B cell (primary cell): ENCODE measurements at regions not wholly inside any gene's neighbourhood (a gene's known extent, or its start where the extent isn't known, plus 50 kb on each side); places are given as distances from the start of the nearest gene placed in this dataset.

Source experiments
- ATAC-seq: fragments of 200-7000 bp; cut with Tn5 transposase; one replicate; pipeline ENCODE4 v1.10.0; 2021; ENCODE audit warnings: low read depth, mild to moderate bottlenecking, moderate number of reproducible peaks, moderate library complexity
- CTCF ChIA-PET: fragments of 350-600 bp; sonication (Branson Sonifier 250); formaldehyde crosslinking; loops from one replicate; lab custom pipeline; 2021; ENCODE audit warnings: antibody characterized with exemption, inconsistent platforms; lab: Charles Lee
- POLR2A ChIA-PET: fragments of 350-600 bp; sonication (Branson Sonifier 250); formaldehyde crosslinking; loops from one replicate; lab custom pipeline; 2021; ENCODE audit warnings: antibody characterized with exemption; lab: Charles Lee
- DNase-seq: peaks from one replicate; pipeline ENCODE4 v3.0.0; 2013
- H2AFZ ChIP-seq: 2 replicates; pipeline ENCODE4 v1.6.1; 2012; ENCODE audit warnings: mild to moderate bottlenecking, low read depth, low read length; ENCODE audit not compliant: insufficient read depth, poor library complexity, severe bottlenecking
- H3K27ac ChIP-seq, 2 donors: 1 replicate in 1 of 2; 2 replicates in 1 of 2; pipeline ENCODE4 v1.5.1; 2012 to 2013; ENCODE audit warnings: low read length in 2 of 2, mild to moderate bottlenecking in 2 of 2, moderate library complexity in 1 of 2
- H3K27me3 ChIP-seq, 4 experiments: fragments of 200-600 bp in 1 of 4; sonication (generic) in 1 of 4; replicated peaks in 1 of 4; 1 replicate in 2 of 4; 2 replicates in 2 of 4; pipeline versions ENCODE4 v1.6.1 to v1.7.0; 2013 to 2016; ENCODE audit warnings: low read length in 3 of 4, mild to moderate bottlenecking in 2 of 4, mixed read lengths in 1 of 4, moderate library complexity in 1 of 4; ENCODE audit not compliant: insufficient read depth in 4 of 4, control insufficient read depth in 3 of 4; ENCODE audit errors: control extremely low read depth in 1 of 4
- H3K36me3 ChIP-seq, 2 experiments: replicated peaks in 1 of 2; 1 replicate in 1 of 2; 2 replicates in 1 of 2; pipeline versions ENCODE4 v1.6.1 to v1.7.1; 2013; ENCODE audit warnings: low read length in 1 of 2; ENCODE audit not compliant: insufficient read depth in 2 of 2, control insufficient read depth in 1 of 2; ENCODE audit errors: control extremely low read depth in 1 of 2, extremely low read depth in 1 of 2
- H3K4me1 ChIP-seq, 2 donors: fragments of 200-600 bp in 1 of 2; sonication (generic) in 1 of 2; 1 replicate in 1 of 2; 2 replicates in 1 of 2; pipeline versions ENCODE4 v1.5.1 to v1.6.1; 2013 to 2017; ENCODE audit warnings: low read length in 2 of 2; ENCODE audit not compliant: control insufficient read depth in 2 of 2, insufficient read depth in 2 of 2
- H3K4me2 ChIP-seq: replicated peaks from 2 replicates; pipeline ENCODE3; 2012; ENCODE audit warnings: mild to moderate bottlenecking, low read depth, low read length; ENCODE audit not compliant: poor library complexity, severe bottlenecking
- H3K4me3 ChIP-seq, 5 experiments: fragments of 200-600 bp in 1 of 5; sonication (generic) in 1 of 5; 1 replicate in 3 of 5; 2 replicates in 2 of 5; pipeline versions ENCODE4 v1.5.1 to v1.7.0; 2011 to 2016; ENCODE audit warnings: low read length in 4 of 5, mild to moderate bottlenecking in 4 of 5, low read depth in 2 of 5, control low read depth in 1 of 5, moderate library complexity in 1 of 5; ENCODE audit not compliant: insufficient read depth in 1 of 5; ENCODE audit errors: control extremely low read depth in 1 of 5, extremely low read depth in 1 of 5
- H3K79me2 ChIP-seq: fragments of 200-600 bp; sonication (generic); one replicate; pipeline ENCODE4 v1.6.0; 2016; ENCODE audit warnings: low read length; ENCODE audit not compliant: control insufficient read depth, insufficient read depth
- H3K9ac ChIP-seq: fragments of 200-600 bp; sonication (generic); 2 replicates; pipeline ENCODE4 v1.6.1; 2017; ENCODE audit warnings: mild to moderate bottlenecking, low read length, moderate library complexity
- H3K9me3 ChIP-seq, 3 donors: one replicate each; pipeline versions ENCODE4 v1.6.1 to v1.7.1; 2013; ENCODE audit warnings: low read length in 2 of 3; ENCODE audit not compliant: control insufficient read depth in 2 of 3, insufficient read depth in 1 of 3; ENCODE audit errors: control extremely low read depth in 1 of 3
- H4K20me1 ChIP-seq: 2 replicates; pipeline ENCODE4 v1.6.0; 2012; ENCODE audit warnings: mild to moderate bottlenecking, low read length; ENCODE audit not compliant: insufficient read depth, control insufficient read depth, poor library complexity, severe bottlenecking
- H3K27ac Mint-ChIP-seq: one replicate; pipeline ENCODE4 v1.8.0; 2021; ENCODE audit warnings: mixed read lengths
- H3K27me3 Mint-ChIP-seq: one replicate; pipeline ENCODE4 v1.8.0; 2021; ENCODE audit warnings: mixed read lengths
- H3K4me1 Mint-ChIP-seq: one replicate; pipeline ENCODE4 v1.8.0; 2021; ENCODE audit warnings: mixed read lengths
- H3K4me3 Mint-ChIP-seq: one replicate; pipeline ENCODE4 v1.8.0; 2021; ENCODE audit warnings: mixed read lengths
- H3K9me3 Mint-ChIP-seq: one replicate; pipeline ENCODE4 v1.8.0; 2022; ENCODE audit warnings: mixed read lengths; ENCODE audit not compliant: insufficient read depth
- CTCF ChIP-seq: fragments of 200-600 bp; IDR thresholded peaks from one replicate; pipeline ENCODE4 v1.8.0; 2022; ENCODE audit warnings: antibody characterized with exemption, mild to moderate bottlenecking
- EZH2 ChIP-seq: IDR thresholded peaks from 2 replicates; pipeline ENCODE4 v1.6.1; 2012; ENCODE audit warnings: borderline replicate concordance, low read depth, mild to moderate bottlenecking, moderate library complexity, low read length; ENCODE audit not compliant: insufficient read depth, poor library complexity, severe bottlenecking
- WGBS: methylation state at CpG from one replicate; pipeline ENCODE4 v1.1.5; 2013; ENCODE audit warnings: missing lambda C conversion rate; ENCODE audit not compliant: insufficient coverage; 5-methylcytosine and 5-hydroxymethylcytosine counted together
- intact Hi-C: fragments of 100-400 bp; cut with micrococcal nuclease; formaldehyde crosslinking; loops from one replicate; pipeline ENCODE4 v1.10.0; 2022

- no peaks in the 10 kb centered on the region for H4K20me1 ChIP-seq
- no peaks in the 10 kb centered on the region for H3K4me1 Mint-ChIP-seq
- no peaks in the 10 kb centered on the region for H3K4me1 ChIP-seq
- H3K9me3 ChIP-seq: no peaks in the 10 kb centered on the region
- H2AFZ ChIP-seq: no peak overlapping the region
- H3K27me3 Mint-ChIP-seq: peaks cover 12% of the 10 kb centered on the region
- ChIA-PET CTCF (interaction anchor here (0.5 kb wide), 1 partner anchor 94 kb away, joined by 3 read pairs; no protein-coding TSS in a partner anchor), POLR2A (no interaction called here)
- H3K4me3 Mint-ChIP-seq: no peak overlapping the region
- intact Hi-C loops: no loop called here
- H3K4me3 ChIP-seq: no peak overlapping the region
- no peak overlapping the region for H3K4me2 ChIP-seq
- no peaks in the 10 kb centered on the region for H3K9me3 Mint-ChIP-seq
- H3K27ac Mint-ChIP-seq: no peak overlapping the region
- WGBS: 93% methylated on average over 2 of the region's 5 CpGs
- DNase-seq (no peak), ATAC-seq (no peak)
- H3K36me3 ChIP-seq: no peaks in the 10 kb centered on the region
- H3K27me3 ChIP-seq: peaks cover 0 to under 1% (median 0%) of the 10 kb centered on the region in 4 experiments
- no peak overlapping the region for H3K9ac ChIP-seq
- no peak for TF ChIP-seq EZH2
- TF ChIP-seq CTCF: no peak
- no peaks in the 10 kb centered on the region for H3K79me2 ChIP-seq
- H3K27ac ChIP-seq: no peak overlapping the region
Measured at GRCh38 chr12:68557011-68557730, 53.5 kb upstream of the RAP1B start.

- intact Hi-C loops: no loop called here
- H3K36me3 ChIP-seq: no peaks in the 10 kb centered on the region
- no peaks in the 10 kb centered on the region for H3K27me3 ChIP-seq
- no peak overlapping the region for H3K27ac ChIP-seq
- no peak overlapping the region for H3K4me2 ChIP-seq
- ChIA-PET POLR2A (no interaction called here), CTCF (no interaction called here)
- H3K4me1 Mint-ChIP-seq: peaks cover 4% of the 10 kb centered on the region
- H3K4me3 Mint-ChIP-seq: no peak overlapping the region
- WGBS: no CpG with 5 or more reads among the region's 1 CpG
- TF ChIP-seq CTCF (no peak), EZH2 (no peak)
- no peak overlapping the region for H3K9ac ChIP-seq
- H3K9me3 ChIP-seq: no peaks in the 10 kb centered on the region
- no peak overlapping the region for H3K4me3 ChIP-seq
- H3K27me3 Mint-ChIP-seq: peaks cover 6% of the 10 kb centered on the region
- H2AFZ ChIP-seq: no peak overlapping the region
- no peak for DNase-seq
- H3K79me2 ChIP-seq: no peaks in the 10 kb centered on the region
- H3K27ac Mint-ChIP-seq: no peak overlapping the region
- no peak for ATAC-seq
- no peaks in the 10 kb centered on the region for H3K9me3 Mint-ChIP-seq
- no peaks in the 10 kb centered on the region for H4K20me1 ChIP-seq
- no peaks in the 10 kb centered on the region for H3K4me1 ChIP-seq
Measured at GRCh38 chr12:68559246-68559645, 51.5 kb upstream of the RAP1B start.
